ENCODE measurements at regions not wholly inside any gene's neighbourhood (a gene's known extent, or its start where the extent isn't known, plus 50 kb on each side); places are given as distances from the start of the nearest gene placed in this dataset.

DNA sequence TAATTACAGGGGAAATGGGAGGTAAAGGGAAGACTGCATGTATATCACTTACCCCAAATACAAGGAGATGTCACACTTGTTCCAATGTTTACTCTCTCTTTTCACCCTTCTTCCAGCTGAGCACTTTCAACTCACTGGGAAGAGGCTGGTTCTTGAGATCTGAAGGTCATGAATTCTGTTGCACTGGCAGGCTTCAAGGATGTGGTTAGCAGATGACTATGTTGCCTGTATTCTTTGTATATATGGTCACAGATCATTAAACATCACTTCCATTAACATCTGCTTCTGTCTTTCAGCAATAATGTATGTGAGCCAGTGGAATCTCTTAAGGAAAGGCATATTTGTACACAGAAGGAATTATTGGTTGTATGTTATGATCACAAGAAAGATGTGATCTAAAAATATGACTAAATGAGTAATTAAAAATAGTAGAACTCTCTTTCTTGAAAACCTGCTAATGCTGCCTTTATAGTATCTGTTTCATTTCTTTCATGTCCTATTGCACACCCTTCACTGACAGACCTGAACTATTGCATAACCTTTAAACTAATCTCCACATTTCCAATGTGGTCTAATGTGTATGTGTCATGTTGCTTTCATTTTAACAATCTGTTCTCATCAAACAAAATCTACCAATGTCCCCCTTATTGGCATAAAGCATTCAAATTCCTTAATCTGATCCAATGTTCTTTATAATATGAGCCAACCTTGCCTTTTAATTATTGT lies 131.4 kb upstream of the EPHA7 start:
- DNase-seq (no peak), ATAC-seq (no peak)
- Histone ChIP-seq H3K4me1 (ENCODE audit: control insufficient read depth, insufficient read depth, low read length) (no peaks in the 10 kb centered on the region), H3K27me3 (ENCODE audit: control insufficient read depth, insufficient read depth) (no peaks in the 10 kb centered on the region), H3K4me3 (ENCODE audit: low read length) (no peak overlapping the region), H3K27ac (ENCODE audit: low read length) (no peak overlapping the region), H3K9me3 (ENCODE audit: control insufficient read depth, low read length) (no peaks in the 10 kb centered on the region)
- intact Hi-C loops (cut with DNase I) = no loop called here

- no peaks in the 10 kb centered on the region for H3K9me3 ChIP-seq (ENCODE audit: control insufficient read depth, low read length)
- WGBS = 56% methylated on average over 2 of the region's 2 CpGs
- H3K27me3 ChIP-seq (ENCODE audit: control insufficient read depth, insufficient read depth) = no peaks in the 10 kb centered on the region
- no peak overlapping the region for H3K4me3 ChIP-seq (ENCODE audit: low read length)
- DNase-seq = no peak
- H3K27ac ChIP-seq (ENCODE audit: low read length) = no peak overlapping the region
- H3K4me1 ChIP-seq (ENCODE audit: control insufficient read depth, insufficient read depth, low read length) = no peaks in the 10 kb centered on the region
- no peak for ATAC-seq
- intact Hi-C loops (cut with DNase I) = no loop called here
Measured at GRCh38 chr6:93549868-93550267, 130.5 kb upstream of the EPHA7 start.

GRCh38 chr6:93524671-93525451 lies 105.5 kb upstream of the EPHA7 start:
- DNase-seq (peak in 1 of 3 donors; percentile 0), ATAC-seq (no peak)
- 79% methylated on average over 6 of the region's 6 CpGs for WGBS
- H3K9me3 ChIP-seq (ENCODE audit: control insufficient read depth, low read length) = no peaks in the 10 kb centered on the region
- intact Hi-C loops (cut with DNase I) = no loop called here
- H3K4me3 ChIP-seq (ENCODE audit: low read length) = no peak overlapping the region
- H3K27me3 ChIP-seq (ENCODE audit: control insufficient read depth, insufficient read depth) = no peaks in the 10 kb centered on the region
- no peak overlapping the region for H3K27ac ChIP-seq (ENCODE audit: low read length)
- no peaks in the 10 kb centered on the region for H3K4me1 ChIP-seq (ENCODE audit: control insufficient read depth, insufficient read depth, low read length)

GRCh38 chr6:93523365-93523764 lies 104.0 kb upstream of the EPHA7 start:
- DNase-seq (no peak), ATAC-seq (no peak)
- intact Hi-C loops (cut with DNase I) = no loop called here
- no peak overlapping the region for H3K27ac ChIP-seq (ENCODE audit: low read length)
- H3K4me3 ChIP-seq (ENCODE audit: low read length) = no peak overlapping the region
- H3K9me3 ChIP-seq (ENCODE audit: control insufficient read depth, low read length) = no peaks in the 10 kb centered on the region
- 47% methylated on average over 1 of the region's 1 CpG for WGBS
- no peaks in the 10 kb centered on the region for H3K27me3 ChIP-seq (ENCODE audit: control insufficient read depth, insufficient read depth)
- no peaks in the 10 kb centered on the region for H3K4me1 ChIP-seq (ENCODE audit: control insufficient read depth, insufficient read depth, low read length)

GRCh38 chr6:93516441-93516840 lies 97.1 kb upstream of the EPHA7 start:
- no peak for ATAC-seq
- intact Hi-C loops (cut with DNase I) = no loop called here
- no peak overlapping the region for H3K4me3 ChIP-seq (ENCODE audit: low read length)
- no peak overlapping the region for H3K27ac ChIP-seq (ENCODE audit: low read length)
- H3K27me3 ChIP-seq (ENCODE audit: control insufficient read depth, insufficient read depth) = no peaks in the 10 kb centered on the region
- no peaks in the 10 kb centered on the region for H3K9me3 ChIP-seq (ENCODE audit: control insufficient read depth, low read length)
- DNase-seq = no peak
- no peaks in the 10 kb centered on the region for H3K4me1 ChIP-seq (ENCODE audit: control insufficient read depth, insufficient read depth, low read length)
- WGBS = 66% methylated on average over 2 of the region's 2 CpGs

DNA sequence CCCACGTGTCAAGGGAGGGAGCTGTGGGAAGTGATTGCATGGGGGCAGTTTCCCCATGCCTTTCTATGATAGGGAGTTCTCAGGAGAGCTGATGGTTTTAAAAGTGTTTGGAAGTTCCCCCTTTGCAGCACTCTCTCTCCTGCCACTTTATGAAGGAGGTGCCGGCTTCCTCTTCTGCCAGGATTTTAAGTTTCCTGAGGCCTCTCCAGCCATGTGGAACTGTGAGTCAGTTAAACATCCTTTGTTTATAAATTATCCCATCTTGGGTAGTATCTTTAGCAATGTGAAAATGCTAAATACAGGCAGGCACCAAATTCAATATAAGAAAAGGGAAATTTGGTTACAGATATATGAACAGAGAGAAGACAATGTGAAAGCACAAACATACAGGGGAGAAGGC lies 96.4 kb upstream of the EPHA7 start:
- no peak overlapping the region for H3K27ac ChIP-seq (ENCODE audit: low read length)
- H3K9me3 ChIP-seq (ENCODE audit: control insufficient read depth, low read length) = no peaks in the 10 kb centered on the region
- intact Hi-C loops (cut with DNase I) = no loop called here
- H3K27me3 ChIP-seq (ENCODE audit: control insufficient read depth, insufficient read depth) = no peaks in the 10 kb centered on the region
- DNase-seq = no peak
- 38% methylated on average over 2 of the region's 2 CpGs for WGBS
- H3K4me3 ChIP-seq (ENCODE audit: low read length) = no peak overlapping the region
- no peaks in the 10 kb centered on the region for H3K4me1 ChIP-seq (ENCODE audit: control insufficient read depth, insufficient read depth, low read length)
- no peak for ATAC-seq

DNA sequence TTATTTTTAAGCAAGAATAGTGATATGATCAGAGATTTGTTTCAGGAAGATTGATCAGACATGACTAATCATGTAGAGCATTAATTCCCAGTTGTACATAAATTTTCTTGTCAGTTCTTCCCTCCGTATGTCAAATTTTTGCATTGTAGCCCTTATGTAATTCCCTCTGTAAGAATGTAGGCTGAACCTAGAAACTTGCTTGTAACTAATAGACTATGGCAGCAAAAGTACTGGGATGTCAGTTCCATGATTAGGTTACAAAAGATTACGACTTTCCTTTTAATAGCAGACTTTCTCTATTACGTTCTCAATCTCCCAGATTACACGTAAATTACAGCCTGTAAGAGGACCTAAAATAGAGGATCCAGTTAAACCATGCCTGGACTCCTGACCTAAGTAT lies 79.4 kb upstream of the EPHA7 start:
- ATAC-seq = no peak
- WGBS = 75% methylated on average over 4 of the region's 4 CpGs
- no peak overlapping the region for H3K4me3 ChIP-seq (ENCODE audit: low read length)
- H3K27me3 ChIP-seq (ENCODE audit: control insufficient read depth, insufficient read depth) = no peaks in the 10 kb centered on the region
- H3K4me1 ChIP-seq (ENCODE audit: control insufficient read depth, insufficient read depth, low read length) = no peaks in the 10 kb centered on the region
- H3K27ac ChIP-seq (ENCODE audit: low read length) = no peak overlapping the region
- no peaks in the 10 kb centered on the region for H3K9me3 ChIP-seq (ENCODE audit: control insufficient read depth, low read length)
- no peak for DNase-seq
- intact Hi-C loops (cut with DNase I) = no loop called here

DNA sequence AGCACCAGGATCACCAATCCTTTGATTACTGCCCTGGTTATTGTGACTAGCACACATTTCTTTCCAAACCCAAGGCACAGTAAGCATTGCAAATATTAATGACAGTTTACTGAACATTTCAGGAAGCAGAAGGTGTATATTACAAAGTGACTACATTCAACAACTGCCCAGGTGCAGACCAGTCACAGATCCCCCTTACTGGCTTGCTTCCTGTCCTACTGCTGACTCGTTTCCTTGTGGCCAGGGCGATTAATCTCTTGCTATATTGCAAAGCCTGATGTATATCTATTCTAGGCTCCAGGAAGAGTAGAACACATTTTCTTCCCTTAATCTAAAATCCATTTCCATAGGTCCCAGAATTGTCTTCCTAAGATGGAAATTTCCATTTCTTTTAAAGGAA lies 77.2 kb upstream of the EPHA7 start:
- ATAC-seq (no peak), DNase-seq (no peak)
- H3K4me1 ChIP-seq (ENCODE audit: control insufficient read depth, insufficient read depth, low read length) = no peaks in the 10 kb centered on the region
- H3K4me3 ChIP-seq (ENCODE audit: low read length) = no peak overlapping the region
- 54% methylated on average over 2 of the region's 2 CpGs for WGBS
- no peaks in the 10 kb centered on the region for H3K27me3 ChIP-seq (ENCODE audit: control insufficient read depth, insufficient read depth)
- intact Hi-C loops (cut with DNase I) = no loop called here
- no peaks in the 10 kb centered on the region for H3K9me3 ChIP-seq (ENCODE audit: control insufficient read depth, low read length)
- H3K27ac ChIP-seq (ENCODE audit: low read length) = no peak overlapping the region

GRCh38 chr6:93494057-93494456 lies 74.7 kb upstream of the EPHA7 start:
- DNase-seq (no peak), ATAC-seq (no peak)
- no peaks in the 10 kb centered on the region for H3K27me3 ChIP-seq (ENCODE audit: control insufficient read depth, insufficient read depth)
- intact Hi-C loops (cut with DNase I) = no loop called here
- 75% methylated on average over 3 of the region's 3 CpGs for WGBS
- no peak overlapping the region for H3K27ac ChIP-seq (ENCODE audit: low read length)
- H3K4me3 ChIP-seq (ENCODE audit: low read length) = no peak overlapping the region
- no peaks in the 10 kb centered on the region for H3K9me3 ChIP-seq (ENCODE audit: control insufficient read depth, low read length)
- H3K4me1 ChIP-seq (ENCODE audit: control insufficient read depth, insufficient read depth, low read length) = no peaks in the 10 kb centered on the region

GRCh38 chr6:93474733-93475179 lies 55.4 kb upstream of the EPHA7 start:
- Histone ChIP-seq H3K4me3 (ENCODE audit: low read length) (no peak overlapping the region), H3K9me3 (ENCODE audit: control insufficient read depth, low read length) (no peaks in the 10 kb centered on the region), H3K27me3 (ENCODE audit: control insufficient read depth, insufficient read depth) (no peaks in the 10 kb centered on the region), H3K4me1 (ENCODE audit: control insufficient read depth, insufficient read depth, low read length) (no peaks in the 10 kb centered on the region), H3K27ac (ENCODE audit: low read length) (no peak overlapping the region)
- DNase-seq (no peak), ATAC-seq (no peak)
- 84% methylated on average over 5 of the region's 5 CpGs for WGBS
- intact Hi-C loops (cut with DNase I) = no loop called here

DNA sequence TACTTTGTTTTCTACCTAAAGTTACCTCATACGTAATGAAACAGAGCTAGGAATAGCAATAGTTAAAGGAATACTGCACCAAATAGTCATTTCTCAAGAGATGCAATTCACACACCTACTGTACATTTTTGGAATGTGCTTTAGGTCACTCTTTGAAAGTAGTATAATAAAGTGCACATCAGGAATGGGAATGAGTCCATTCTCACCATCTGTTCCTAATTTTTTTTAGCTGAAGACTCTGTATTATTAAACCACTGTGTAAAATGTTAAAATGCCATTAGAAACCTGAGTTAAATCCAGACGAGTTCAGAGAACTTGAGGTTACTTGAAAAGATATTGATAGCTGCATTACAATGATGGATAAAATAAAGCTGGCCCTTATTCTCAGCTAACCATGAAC lies 51.9 kb upstream of the EPHA7 start:
- Histone ChIP-seq H3K4me1 (ENCODE audit: control insufficient read depth, insufficient read depth, low read length) (no peaks in the 10 kb centered on the region), H3K9me3 (ENCODE audit: control insufficient read depth, low read length) (no peaks in the 10 kb centered on the region), H3K27ac (ENCODE audit: low read length) (no peak overlapping the region), H3K27me3 (ENCODE audit: control insufficient read depth, insufficient read depth) (no peaks in the 10 kb centered on the region), H3K4me3 (ENCODE audit: low read length) (no peak overlapping the region)
- WGBS = 69% methylated on average over 2 of the region's 2 CpGs
- intact Hi-C loops (cut with DNase I) = no loop called here
- no peak for ATAC-seq
- no peak for DNase-seq
